A549 (cell line): ENCODE measurements at regions not wholly inside any gene's neighbourhood (a gene's known extent, or its start where the extent isn't known, plus 50 kb on each side); places are given as distances from the start of the nearest gene placed in this dataset.

Source experiments
- ATAC-seq, 2 experiments: fragments of 200-7000 bp in 1 of 2; fragments of >200 bp in 1 of 2; cut with Nextera tagmentation in 1 of 2; cut with Tn5 transposase in 1 of 2; 3 replicates each; pipeline versions ENCODE4 v1.8.0 to v1.9.1; 2018 to 2020; ENCODE audit warnings: mild to moderate bottlenecking in 1 of 2, moderate library complexity in 1 of 2
- CTCF ChIA-PET: fragments of 300-600 bp; sonication (Branson Sonifier 250); formaldehyde crosslinking; extraction: SDS; loops from one replicate; lab custom pipeline; 2021; ENCODE audit warnings: antibody characterized with exemption, inconsistent platforms; lab: Yijun Ruan, JAX
- POLR2A ChIA-PET: fragments of 350-600 bp; formaldehyde crosslinking; extraction: SDS; loops from one replicate; lab custom pipeline; 2021; ENCODE audit warnings: antibody characterized with exemption, inconsistent platforms; lab: Yijun Ruan, JAX
- DNase-seq, 2 experiments: peaks; one replicate each; pipeline versions ENCODE4 v3.0.0 to v3.0.0-alpha.2; 2011 to 2016; ENCODE audit warnings: low read depth in 1 of 2, low spot score in 1 of 2
- FAIRE-seq: peaks from 2 replicates; lab custom pipeline; 2011; peaks lifted over from hg19 to GRCh38; lab: Jason Lieb, UNC
- H3K27ac ChIP-seq, 2 experiments: fragments of >200 bp; sonication (Bioruptor Twin); formaldehyde crosslinking; 3 replicates each; pipeline ENCODE4 v1.5.1; 2016 to 2017
- H3K4me1 ChIP-seq: fragments of >200 bp; sonication (Bioruptor Twin); formaldehyde crosslinking; 3 replicates; pipeline ENCODE4 v1.6.1; 2016
- H3K4me2 ChIP-seq: fragments of >200 bp; sonication (Bioruptor Twin); formaldehyde crosslinking; 3 replicates; pipeline ENCODE4 v1.6.1; 2016
- H3K4me3 ChIP-seq: fragments of >200 bp; sonication (Bioruptor Twin); formaldehyde crosslinking; 3 replicates; pipeline ENCODE4 v1.5.1; 2016
- H3K9me3 ChIP-seq: fragments of >200 bp; sonication (Bioruptor Twin); formaldehyde crosslinking; 3 replicates; pipeline ENCODE4 v1.6.1; 2016
- ATOH8 ChIP-seq: fragments of 250-450 bp; sonication (Bioruptor Pico); IDR thresholded peaks from 2 replicates; pipeline ENCODE4 v1.5.0; 2020; ENCODE audit warnings: low read depth, mild to moderate bottlenecking, moderate library complexity
- BHLHE40 ChIP-seq: IDR thresholded peaks from 2 replicates; pipeline ENCODE4 v1.6.1; 2012; ENCODE audit warnings: low read depth, low read length, inconsistent platforms
- CBX2 ChIP-seq: fragments of 200-600 bp; sonication (generic); IDR thresholded peaks from 2 replicates; pipeline ENCODE4 v1.6.1; 2016; ENCODE audit warnings: low read depth, mild to moderate bottlenecking, borderline replicate concordance
- CBX8 ChIP-seq: fragments of 200-600 bp; sonication (generic); IDR thresholded peaks from 2 replicates; pipeline ENCODE4 v1.6.1; 2016
- CEBPB ChIP-seq, 2 experiments: fragments of >200 bp in 1 of 2; sonication (Bioruptor Twin) in 1 of 2; formaldehyde crosslinking in 1 of 2; IDR thresholded peaks; 2 replicates each; pipeline ENCODE4 v1.6.1; 2012 to 2016
- CHD4 ChIP-seq: fragments of 200-600 bp; sonication (generic); IDR thresholded peaks from 2 replicates; pipeline ENCODE4 v1.6.1; 2016; ENCODE audit warnings: antibody characterized with exemption, mild to moderate bottlenecking, borderline replicate concordance
- E2F6 ChIP-seq: IDR thresholded peaks from 2 replicates; pipeline ENCODE4 v1.6.1; 2012; ENCODE audit warnings: low read depth, borderline replicate concordance
- EHF ChIP-seq: fragments of 250-450 bp; sonication (Bioruptor Pico); IDR thresholded peaks from 2 replicates; pipeline ENCODE4 v1.5.0; 2020; ENCODE audit warnings: mild to moderate bottlenecking
- ESRRA ChIP-seq: fragments of 150-350 bp; IDR thresholded peaks from 2 replicates; pipeline ENCODE4 v1.6.1; 2014; ENCODE audit warnings: mild to moderate bottlenecking, low read length, borderline replicate concordance
- FOSB ChIP-seq: fragments of 250-450 bp; sonication (Bioruptor Pico); IDR thresholded peaks from 2 replicates; pipeline ENCODE4 v1.5.0; 2020; ENCODE audit warnings: mild to moderate bottlenecking, moderate library complexity
- FOSL2 ChIP-seq, 2 experiments: fragments of 450-650 bp in 1 of 2; fragments of >200 bp in 1 of 2; sonication (Bioruptor Twin) in 1 of 2; formaldehyde crosslinking; IDR thresholded peaks; 2 replicates each; pipeline versions ENCODE4 v1.5.0 to v1.6.1; 2016 to 2020; ENCODE audit warnings: mild to moderate bottlenecking in 1 of 2, moderate library complexity in 1 of 2
- HDAC2 ChIP-seq: fragments of 200-600 bp; sonication (generic); IDR thresholded peaks from 2 replicates; pipeline ENCODE4 v1.6.1; 2016
- KDM1A ChIP-seq: fragments of 200-600 bp; sonication (generic); IDR thresholded peaks from 2 replicates; pipeline ENCODE4 v1.6.1; 2016; ENCODE audit warnings: low read depth, mild to moderate bottlenecking
- KDM5A ChIP-seq: fragments of 200-600 bp; sonication (generic); IDR thresholded peaks from 2 replicates; pipeline ENCODE4 v1.6.1; 2016; ENCODE audit warnings: antibody characterized with exemption, mild to moderate bottlenecking
- MAFK ChIP-seq: fragments of 450-650 bp; IDR thresholded peaks from 2 replicates; pipeline ENCODE4 v1.6.1; 2014; ENCODE audit not compliant: partially characterized antibody
- MYC ChIP-seq: IDR thresholded peaks from 2 replicates; pipeline ENCODE4 v1.6.1; 2012; ENCODE audit warnings: mild to moderate bottlenecking, inconsistent platforms, low read length, improper control_type of control experiment, borderline replicate concordance
- NPAS2 ChIP-seq: fragments of 250-450 bp; sonication (Bioruptor Pico); IDR thresholded peaks from 2 replicates; pipeline ENCODE4 v1.8.0; 2022; ENCODE audit warnings: mild to moderate bottlenecking, moderate library complexity, borderline replicate concordance
- NR3C1 ChIP-seq: fragments of >200 bp; sonication (Bioruptor Twin); formaldehyde crosslinking; IDR thresholded peaks from 3 replicates; pipeline ENCODE4 v1.6.1; 2017
- PHF8 ChIP-seq: fragments of 200-600 bp; sonication (generic); IDR thresholded peaks from 2 replicates; pipeline ENCODE4 v1.6.1; 2016; ENCODE audit warnings: low read depth, mild to moderate bottlenecking, antibody characterized with exemption, moderate library complexity, borderline replicate concordance
- RARB ChIP-seq: fragments of 250-450 bp; sonication (Bioruptor Pico); IDR thresholded peaks from 2 replicates; pipeline ENCODE4 v1.8.0; 2021; ENCODE audit warnings: mild to moderate bottlenecking, moderate library complexity
- SMC3 ChIP-seq: fragments of >200 bp; sonication (Bioruptor Twin); formaldehyde crosslinking; IDR thresholded peaks from 3 replicates; pipeline ENCODE4 v1.6.1; 2018; ENCODE audit warnings: inconsistent platforms
- TP53 ChIP-seq: fragments of 250-450 bp; sonication (Bioruptor Pico); IDR thresholded peaks from 2 replicates; pipeline ENCODE4 v1.5.0; 2021; ENCODE audit warnings: mild to moderate bottlenecking, moderate library complexity
- ZC3H11A ChIP-seq: fragments of 450-650 bp; IDR thresholded peaks from 2 replicates; pipeline ENCODE4 v1.6.1; 2014; ENCODE audit warnings: antibody characterized with exemption, mild to moderate bottlenecking
- ZFP36 ChIP-seq: fragments of 450-650 bp; IDR thresholded peaks from 2 replicates; pipeline ENCODE4 v1.6.1; 2014; ENCODE audit warnings: borderline replicate concordance; ENCODE audit not compliant: partially characterized antibody
- ZNF302 ChIP-seq: fragments of 250-450 bp; sonication (Bioruptor Pico); IDR thresholded peaks from 2 replicates; pipeline ENCODE4 v1.9.0; 2021; ENCODE audit warnings: inconsistent platforms, mild to moderate bottlenecking, moderate library complexity
- ZSCAN20 ChIP-seq: fragments of 250-450 bp; sonication (Bioruptor Pico); IDR thresholded peaks from 2 replicates; pipeline ENCODE4 v1.8.0; 2022; ENCODE audit warnings: mild to moderate bottlenecking, moderate library complexity
- WGBS: methylation state at CpG from one replicate; pipeline ENCODE4 v1.1.6; 2017; ENCODE audit errors: missing lambda C conversion rate; 5-methylcytosine and 5-hydroxymethylcytosine counted together
- TF ChIP-seq, protein P1 (sequence below): fragments of 250-450 bp; sonication (Bioruptor Pico); IDR thresholded peaks from 2 replicates; pipeline ENCODE4 v1.5.0; 2021; ENCODE audit warnings: mild to moderate bottlenecking, moderate library complexity, borderline replicate concordance

GRCh38 chr2:20129331-20130159, 78.1 kb upstream of the LAPTM4A start:
- WGBS, result 67% methylated on average over 11 of the region's 12 CpGs
- CTCF ChIA-PET, result interaction anchor here (0.7 to 4.5 kb wide), 12 partner anchors 10 to 434 kb away, joined by 3 to 44 read pairs (median 3); partner anchors contain the start of gene SDC1
- no peaks in the 10 kb centered on the region for H3K4me1 ChIP-seq
- DNase-seq (no peak), ATAC-seq (no peak), FAIRE-seq (no peak)
- no peak overlapping the region for H3K27ac ChIP-seq
- no peaks in the 10 kb centered on the region for H3K9me3 ChIP-seq
- TF ChIP-seq ATOH8 (no peak), FOSL2 (IDR thresholded peaks at IDR 0.05) (no peak), FOSL2 (CRISPR knock-in tag; IDR thresholded peaks at IDR 0.05) (no peak), ZNF302 (CRISPR knock-in tag) (no peak), RARB (no peak), BHLHE40 (no peak), CBX8 (no peak), KDM5A (no peak), SMC3 (no peak), NR3C1 (no peak), ZFP36 (no peak), PHF8 (no peak), MYC (no peak), KDM1A (no peak), HDAC2 (no peak), CBX2 (no peak), CHD4 (no peak), E2F6 (no peak), TP53 (CRISPR knock-in tag) (no peak)
- POLR2A ChIA-PET, result no interaction called here
- H3K4me3 ChIP-seq, result no peak overlapping the region
- no peak overlapping the region for H3K4me2 ChIP-seq

DNA sequence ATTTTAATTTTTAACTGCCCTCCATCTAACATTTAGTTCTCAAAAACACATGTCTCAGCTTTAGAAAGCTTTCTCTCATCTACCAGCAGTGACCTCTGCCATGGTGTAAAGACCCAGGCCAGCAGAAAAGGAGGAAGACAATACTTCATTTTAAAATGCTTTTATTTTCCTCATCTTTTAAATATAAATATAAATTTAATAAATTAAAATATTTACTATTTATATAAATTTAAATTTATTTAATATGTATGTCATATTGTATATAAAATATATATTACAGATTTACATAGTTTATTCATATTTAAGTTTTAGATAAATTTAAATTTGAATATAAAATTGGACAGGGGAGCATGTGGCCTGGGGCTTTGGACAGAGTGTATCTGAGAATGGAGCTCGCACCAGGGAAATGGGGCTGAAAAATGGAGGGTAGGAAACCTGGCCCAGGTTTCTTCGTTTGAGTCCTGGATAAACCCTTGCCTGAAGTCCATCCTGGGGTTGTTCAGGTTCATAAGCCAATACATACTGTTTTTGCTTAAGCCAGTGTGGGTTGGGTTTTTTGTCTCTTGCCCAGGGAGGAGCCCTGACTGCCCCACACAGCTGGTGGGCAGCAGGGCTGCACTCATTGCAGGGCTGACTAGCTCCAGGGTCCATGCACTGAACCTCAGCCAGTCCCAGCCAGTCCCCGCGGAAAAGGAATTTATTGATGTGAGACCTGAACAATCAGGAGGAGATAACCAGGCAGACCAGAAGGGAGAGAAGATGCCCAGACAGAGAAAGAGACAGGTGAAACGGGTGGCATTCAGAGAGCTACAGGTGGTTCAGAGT, 77.3 kb upstream of the LAPTM4A start:
- Histone ChIP-seq H3K4me1 (no peaks in the 10 kb centered on the region), H3K4me3 (no peak overlapping the region), H3K4me2 (no peak overlapping the region), H3K27ac (no peak overlapping the region), H3K9me3 (no peaks in the 10 kb centered on the region)
- TF ChIP-seq EHF (CRISPR knock-in tag), result no peak
- TF ChIP-seq ZSCAN20 (CRISPR knock-in tag), result no peak
- TF ChIP-seq BHLHE40, result no peak
- TF ChIP-seq, protein P1, sequence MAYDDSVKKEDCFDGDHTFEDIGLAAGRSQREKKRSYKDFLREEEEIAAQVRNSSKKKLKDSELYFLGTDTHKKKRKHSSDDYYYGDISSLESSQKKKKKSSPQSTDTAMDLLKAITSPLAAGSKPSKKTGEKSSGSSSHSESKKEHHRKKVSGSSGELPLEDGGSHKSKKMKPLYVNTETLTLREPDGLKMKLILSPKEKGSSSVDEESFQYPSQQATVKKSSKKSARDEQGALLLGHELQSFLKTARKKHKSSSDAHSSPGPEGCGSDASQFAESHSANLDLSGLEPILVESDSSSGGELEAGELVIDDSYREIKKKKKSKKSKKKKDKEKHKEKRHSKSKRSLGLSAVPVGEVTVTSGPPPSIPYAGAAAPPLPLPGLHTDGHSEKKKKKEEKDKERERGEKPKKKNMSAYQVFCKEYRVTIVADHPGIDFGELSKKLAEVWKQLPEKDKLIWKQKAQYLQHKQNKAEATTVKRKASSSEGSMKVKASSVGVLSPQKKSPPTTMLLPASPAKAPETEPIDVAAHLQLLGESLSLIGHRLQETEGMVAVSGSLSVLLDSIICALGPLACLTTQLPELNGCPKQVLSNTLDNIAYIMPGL (CRISPR knock-in tag), result no peak
- TF ChIP-seq ESRRA, result no peak
- no peak for TF ChIP-seq NPAS2 (CRISPR knock-in tag)
- no peak for TF ChIP-seq NR3C1
- TF ChIP-seq CEBPB (IDR thresholded peaks at IDR 0.05), result no peak
- no peak for TF ChIP-seq ZC3H11A
- no peak for TF ChIP-seq RARB
- no peak for TF ChIP-seq HDAC2
- no peak for TF ChIP-seq MAFK
- TF ChIP-seq FOSB (CRISPR knock-in tag), result no peak
- no peak for TF ChIP-seq E2F6
- no peak for ATAC-seq
- FAIRE-seq, result no peak
- CTCF ChIA-PET, result interaction anchor here (0.8 to 8.1 kb wide), 10 partner anchors 7 to 101 kb away, joined by 3 to 69 read pairs (median 4); partner anchors contain the start of gene SDC1
- WGBS, result 74% methylated on average over 5 of the region's 5 CpGs
- POLR2A ChIA-PET, result no interaction called here
- DNase-seq, result no peak
